SK-N-SH treated with all-trans-retinoic acid at 6 μM for 48 hours (cell line): ENCODE measurements at regions not wholly inside any gene's neighbourhood (a gene's known extent, or its start where the extent isn't known, plus 50 kb on each side); places are given as distances from the start of the nearest gene placed in this dataset.

Experiments
- ATAC-seq: fragments of 200-7000 bp; cut with Tn5 transposase; 3 replicates; pipeline ENCODE4 v1.9.1; 2020; ENCODE audit warnings: mild to moderate bottlenecking, moderate library complexity
- ARNTL ChIP-seq: fragments of 450-650 bp; formaldehyde crosslinking; IDR thresholded peaks from 2 replicates; pipeline ENCODE4 v1.5.0; 2020; ENCODE audit warnings: low read depth, mild to moderate bottlenecking, moderate library complexity, borderline replicate concordance
- BACH2 ChIP-seq: fragments of 250-450 bp; sonication (Bioruptor Pico); IDR thresholded peaks from 2 replicates; pipeline ENCODE4 v1.9.0; 2021; ENCODE audit warnings: mild to moderate bottlenecking, borderline replicate concordance
- CSRNP3 ChIP-seq: fragments of 250-450 bp; sonication (Bioruptor Pico); IDR thresholded peaks from 2 replicates; pipeline ENCODE4 v1.5.1; 2021; ENCODE audit warnings: mild to moderate bottlenecking, moderate library complexity
- ESRRG ChIP-seq: fragments of 250-450 bp; sonication (Bioruptor Pico); IDR thresholded peaks from 2 replicates; pipeline ENCODE4 v1.6.1; 2021; ENCODE audit warnings: mild to moderate bottlenecking
- GLIS3 ChIP-seq: fragments of 250-450 bp; sonication (Bioruptor Pico); IDR thresholded peaks from 2 replicates; pipeline ENCODE4 v1.5.0; 2020; ENCODE audit warnings: mild to moderate bottlenecking, moderate library complexity
- ISL1 ChIP-seq: fragments of 250-450 bp; sonication (Bioruptor Pico); IDR thresholded peaks from 2 replicates; pipeline ENCODE4 v2.1.2; 2022; ENCODE audit warnings: mild to moderate bottlenecking, moderate library complexity
- OSR1 ChIP-seq: fragments of 250-450 bp; sonication (Bioruptor Pico); IDR thresholded peaks from 2 replicates; pipeline ENCODE4 v1.8.0; 2022; ENCODE audit warnings: moderate library complexity, mild to moderate bottlenecking, inconsistent platforms
- PPARA ChIP-seq: fragments of 250-450 bp; sonication (Bioruptor Pico); IDR thresholded peaks from 2 replicates; pipeline ENCODE4 v1.5.0; 2020; ENCODE audit warnings: mild to moderate bottlenecking, borderline replicate concordance
- RARB ChIP-seq: fragments of 250-450 bp; sonication (Bioruptor Pico); IDR thresholded peaks from 2 replicates; pipeline ENCODE4 v1.8.0; 2021; ENCODE audit warnings: mild to moderate bottlenecking, moderate library complexity
- SNAI2 ChIP-seq: fragments of 250-450 bp; sonication (Bioruptor Pico); IDR thresholded peaks from 2 replicates; pipeline ENCODE4 v1.5.0; 2020; ENCODE audit warnings: mild to moderate bottlenecking, moderate library complexity
- TCF4 ChIP-seq: fragments of 250-450 bp; sonication (Bioruptor Pico); IDR thresholded peaks from 2 replicates; pipeline ENCODE4 v1.8.0; 2021; ENCODE audit warnings: mild to moderate bottlenecking, moderate library complexity, borderline replicate concordance
- TOX ChIP-seq: fragments of 250-450 bp; sonication (Bioruptor Pico); IDR thresholded peaks from 2 replicates; pipeline ENCODE4 v1.8.0; 2021; ENCODE audit warnings: mild to moderate bottlenecking, moderate library complexity, borderline replicate concordance
- ZC3H10 ChIP-seq: fragments of 250-450 bp; sonication (Bioruptor Pico); IDR thresholded peaks from 2 replicates; pipeline ENCODE4 v1.5.1; 2021; ENCODE audit warnings: mild to moderate bottlenecking, moderate library complexity
- ZFP3 ChIP-seq: fragments of 250-450 bp; sonication (Bioruptor Pico); IDR thresholded peaks from 2 replicates; pipeline ENCODE4 v1.5.0; 2020; ENCODE audit warnings: mild to moderate bottlenecking, moderate library complexity
- ZFP30 ChIP-seq: fragments of 450-650 bp; formaldehyde crosslinking; IDR thresholded peaks from 2 replicates; pipeline ENCODE4 v1.5.0; 2022; ENCODE audit warnings: mild to moderate bottlenecking, moderate library complexity
- ZNF565 ChIP-seq: fragments of 450-650 bp; formaldehyde crosslinking; conservative IDR thresholded peaks from 2 replicates; pipeline ENCODE4 v1.5.0; 2020; ENCODE audit warnings: low read depth, mild to moderate bottlenecking, moderate library complexity
- ZNF70 ChIP-seq: fragments of 450-650 bp; formaldehyde crosslinking; IDR thresholded peaks from 2 replicates; pipeline ENCODE4 v1.5.0; 2020; ENCODE audit warnings: mild to moderate bottlenecking, moderate library complexity
- ZNF8 ChIP-seq: fragments of 450-650 bp; formaldehyde crosslinking; IDR thresholded peaks from 2 replicates; pipeline ENCODE4 v1.5.0; 2020; ENCODE audit warnings: mild to moderate bottlenecking, moderate library complexity
- TF ChIP-seq, protein P1 (sequence below): fragments of 250-450 bp; sonication (Bioruptor Pico); IDR thresholded peaks from 2 replicates; pipeline ENCODE4 v1.5.0; 2020; ENCODE audit warnings: mild to moderate bottlenecking, moderate library complexity
- TF ChIP-seq, protein P2 (sequence below): fragments of 250-450 bp; sonication (Bioruptor Pico); IDR thresholded peaks from 2 replicates; pipeline ENCODE4 v1.8.0; 2020; ENCODE audit warnings: mild to moderate bottlenecking, moderate library complexity, borderline replicate concordance

- TF ChIP-seq, protein P1, sequence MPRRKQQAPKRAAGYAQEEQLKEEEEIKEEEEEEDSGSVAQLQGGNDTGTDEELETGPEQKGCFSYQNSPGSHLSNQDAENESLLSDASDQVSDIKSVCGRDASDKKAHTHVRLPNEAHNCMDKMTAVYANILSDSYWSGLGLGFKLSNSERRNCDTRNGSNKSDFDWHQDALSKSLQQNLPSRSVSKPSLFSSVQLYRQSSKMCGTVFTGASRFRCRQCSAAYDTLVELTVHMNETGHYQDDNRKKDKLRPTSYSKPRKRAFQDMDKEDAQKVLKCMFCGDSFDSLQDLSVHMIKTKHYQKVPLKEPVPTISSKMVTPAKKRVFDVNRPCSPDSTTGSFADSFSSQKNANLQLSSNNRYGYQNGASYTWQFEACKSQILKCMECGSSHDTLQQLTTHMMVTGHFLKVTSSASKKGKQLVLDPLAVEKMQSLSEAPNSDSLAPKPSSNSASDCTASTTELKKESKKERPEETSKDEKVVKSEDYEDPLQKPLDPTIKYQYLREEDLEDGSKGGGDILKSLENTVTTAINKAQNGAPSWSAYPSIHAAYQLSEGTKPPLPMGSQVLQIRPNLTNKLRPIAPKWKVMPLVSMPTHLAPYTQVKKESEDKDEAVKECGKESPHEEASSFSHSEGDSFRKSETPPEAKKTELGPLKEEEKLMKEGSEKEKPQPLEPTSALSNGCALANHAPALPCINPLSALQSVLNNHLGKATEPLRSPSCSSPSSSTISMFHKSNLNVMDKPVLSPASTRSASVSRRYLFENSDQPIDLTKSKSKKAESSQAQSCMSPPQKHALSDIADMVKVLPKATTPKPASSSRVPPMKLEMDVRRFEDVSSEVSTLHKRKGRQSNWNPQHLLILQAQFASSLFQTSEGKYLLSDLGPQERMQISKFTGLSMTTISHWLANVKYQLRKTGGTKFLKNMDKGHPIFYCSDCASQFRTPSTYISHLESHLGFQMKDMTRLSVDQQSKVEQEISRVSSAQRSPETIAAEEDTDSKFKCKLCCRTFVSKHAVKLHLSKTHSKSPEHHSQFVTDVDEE (CRISPR knock-in tag): no peak
- no peak for TF ChIP-seq ZNF8 (CRISPR knock-in tag)
- no peak for TF ChIP-seq ZNF565
- TF ChIP-seq ZFP3: no peak
These were observed 136.7 kb upstream of the CST7 start (continued) for GRCh38 chr20:24812373-24812772.

- TF ChIP-seq ZNF70 (CRISPR knock-in tag): no peak
- TF ChIP-seq ZNF8 (CRISPR knock-in tag): no peak
- TF ChIP-seq RARB (CRISPR knock-in tag): no peak
- no peak for TF ChIP-seq TOX
- TF ChIP-seq OSR1 (CRISPR knock-in tag): no peak
These were observed 136.0 kb upstream of the CST7 start for GRCh38 chr20:24813080-24813479.

DNA sequence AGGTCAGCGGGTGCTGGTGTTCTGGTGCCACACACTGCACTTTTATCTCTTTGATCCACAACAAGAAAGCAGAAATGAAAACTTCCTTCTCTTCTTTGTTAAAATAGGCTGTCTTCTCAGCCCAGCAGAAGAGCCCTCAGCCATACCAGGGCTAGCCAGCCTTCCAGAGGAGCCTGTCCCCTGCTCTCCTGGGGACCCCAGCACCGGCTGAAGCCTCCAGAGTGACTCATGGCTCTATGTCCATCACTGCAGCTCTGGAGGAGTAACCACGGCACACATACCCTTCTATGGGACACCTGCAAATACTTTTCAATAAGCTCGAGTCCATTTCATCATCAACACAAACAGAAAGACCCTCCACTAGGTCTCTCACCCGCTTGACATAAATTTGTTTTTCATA, 135.6 kb upstream of the CST7 start:
- ATAC-seq: no peak
- TF ChIP-seq RARB (CRISPR knock-in tag): no peak
- no peak for TF ChIP-seq ZNF565
- no peak for TF ChIP-seq SNAI2 (CRISPR knock-in tag)
- no peak for TF ChIP-seq PPARA
- no peak for TF ChIP-seq ESRRG (CRISPR knock-in tag)
- TF ChIP-seq BACH2 (CRISPR knock-in tag): no peak
- no peak for TF ChIP-seq OSR1 (CRISPR knock-in tag)
- TF ChIP-seq, protein P2, sequence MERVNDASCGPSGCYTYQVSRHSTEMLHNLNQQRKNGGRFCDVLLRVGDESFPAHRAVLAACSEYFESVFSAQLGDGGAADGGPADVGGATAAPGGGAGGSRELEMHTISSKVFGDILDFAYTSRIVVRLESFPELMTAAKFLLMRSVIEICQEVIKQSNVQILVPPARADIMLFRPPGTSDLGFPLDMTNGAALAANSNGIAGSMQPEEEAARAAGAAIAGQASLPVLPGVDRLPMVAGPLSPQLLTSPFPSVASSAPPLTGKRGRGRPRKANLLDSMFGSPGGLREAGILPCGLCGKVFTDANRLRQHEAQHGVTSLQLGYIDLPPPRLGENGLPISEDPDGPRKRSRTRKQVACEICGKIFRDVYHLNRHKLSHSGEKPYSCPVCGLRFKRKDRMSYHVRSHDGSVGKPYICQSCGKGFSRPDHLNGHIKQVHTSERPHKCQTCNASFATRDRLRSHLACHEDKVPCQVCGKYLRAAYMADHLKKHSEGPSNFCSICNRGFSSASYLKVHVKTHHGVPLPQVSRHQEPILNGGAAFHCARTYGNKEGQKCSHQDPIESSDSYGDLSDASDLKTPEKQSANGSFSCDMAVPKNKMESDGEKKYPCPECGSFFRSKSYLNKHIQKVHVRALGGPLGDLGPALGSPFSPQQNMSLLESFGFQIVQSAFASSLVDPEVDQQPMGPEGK (CRISPR knock-in tag): no peak
- TF ChIP-seq CSRNP3 (CRISPR knock-in tag): no peak
- TF ChIP-seq ZNF8 (CRISPR knock-in tag): no peak
- TF ChIP-seq TOX: no peak
- TF ChIP-seq ZFP30 (CRISPR knock-in tag): no peak
- no peak for TF ChIP-seq ZC3H10 (CRISPR knock-in tag)
- no peak for TF ChIP-seq GLIS3
- no peak for TF ChIP-seq TCF4 (CRISPR knock-in tag)
- TF ChIP-seq, protein P1 (CRISPR knock-in tag): no peak
- no peak for TF ChIP-seq ZNF70 (CRISPR knock-in tag)
- TF ChIP-seq ISL1 (CRISPR knock-in tag): no peak

More at GRCh38 chr20:24813080-24813479, 136.0 kb upstream of the CST7 start:
- no peak for ATAC-seq

DNA sequence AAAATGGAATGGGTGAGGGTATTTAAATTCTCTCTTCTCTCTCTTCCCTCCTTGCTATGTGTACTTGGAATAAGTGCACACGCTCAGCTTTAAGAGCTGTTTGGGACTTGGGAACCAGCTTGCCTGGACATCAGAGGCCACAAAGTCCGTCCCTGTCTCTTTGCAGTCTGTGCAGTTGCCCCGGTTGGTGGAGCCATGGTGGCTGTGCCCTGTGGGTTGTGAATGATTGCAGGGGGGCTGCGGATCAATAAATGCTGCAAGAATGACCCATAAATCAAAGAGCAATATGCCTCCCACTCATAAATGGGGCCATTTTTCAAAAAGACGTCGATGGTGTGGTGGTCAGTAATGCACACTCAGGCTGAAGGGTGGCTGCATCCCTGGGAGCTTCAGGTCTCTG, 135.1 kb upstream of the CST7 start:
- TF ChIP-seq RARB (CRISPR knock-in tag) (no peak), ARNTL (CRISPR knock-in tag) (no peak), BACH2 (CRISPR knock-in tag) (no peak), ESRRG (CRISPR knock-in tag) (no peak)
- ATAC-seq: no peak
